ENCODE measurements at regions not wholly inside any gene's neighbourhood (a gene's known extent, or its start where the extent isn't known, plus 50 kb on each side); places are given as distances from the start of the nearest gene placed in this dataset.

- no peak for TF ChIP-seq POLR2AphosphoS5 (IDR thresholded peaks at IDR 0.05; ENCODE audit: insufficient read depth, low read depth, low read length)
- no peak for TF ChIP-seq CTCF (IDR thresholded peaks at IDR 0.05; ENCODE audit: extremely low read depth in 1 of 2, insufficient read depth in 1 of 2, low read depth in 1 of 2, low read length in 2 of 2)
- TF ChIP-seq POLR2A (IDR thresholded peaks at IDR 0.05; ENCODE audit: low read depth, low read length) = no peak
- no peak for TF ChIP-seq FOS (IDR thresholded peaks at IDR 0.05; ENCODE audit: borderline replicate concordance, insufficient read depth, low read length)
- no peak for TF ChIP-seq MYC (IDR thresholded peaks at IDR 0.05; ENCODE audit: low read depth, low read length)
- no peak for TF ChIP-seq EZH2 (IDR thresholded peaks at IDR 0.05; ENCODE audit: borderline replicate concordance, low read depth, low read length, severe bottlenecking)
These were observed 114.6 kb upstream of the CNTNAP2 start for GRCh38 chr7:146002008-146002407.

Measured in endothelial cell of umbilical vein (primary cell).